GM23338 (cell line): ENCODE measurements at regions not wholly inside any gene's neighbourhood (a gene's known extent, or its start where the extent isn't known, plus 50 kb on each side); places are given as distances from the start of the nearest gene placed in this dataset.

Experiments used
- ATAC-seq: fragments of 200-7000 bp; cut with Tn5 transposase; 3 replicates; pipeline ENCODE4 v1.9.1; 2020
- DNase-seq: peaks from one replicate; pipeline ENCODE4 v3.0.0-alpha.2; 2015; ENCODE audit warnings: low spot score
- H2AFZ ChIP-seq: fragments of 200-600 bp; sonication (generic); 2 replicates; pipeline ENCODE4 v1.8.0; 2016; ENCODE audit warnings: antibody characterized with exemption, mild to moderate bottlenecking, moderate library complexity
- H3F3A ChIP-seq: fragments of 200-600 bp; sonication (generic); replicated peaks from 2 replicates; pipeline ENCODE4 v1.8.0; 2017; ENCODE audit warnings: antibody characterized with exemption, mixed run types, low read depth
- H3K27ac ChIP-seq: fragments of 200-600 bp; sonication (generic); 2 replicates; pipeline ENCODE4 v1.6.1; 2016; ENCODE audit warnings: low read depth
- H3K27me3 ChIP-seq: fragments of 200-600 bp; sonication (generic); 2 replicates; pipeline ENCODE4 v1.8.0; 2016; ENCODE audit warnings: mild to moderate bottlenecking, mixed run types, moderate library complexity; ENCODE audit not compliant: insufficient read depth
- H3K36me3 ChIP-seq: fragments of 200-600 bp; sonication (generic); 2 replicates; pipeline ENCODE4 v1.8.0; 2016; ENCODE audit warnings: mild to moderate bottlenecking; ENCODE audit not compliant: insufficient read depth
- H3K4me1 ChIP-seq: fragments of 200-600 bp; sonication (generic); 2 replicates; pipeline ENCODE4 v1.8.0; 2016; ENCODE audit warnings: mild to moderate bottlenecking, moderate library complexity; ENCODE audit not compliant: insufficient read depth
- H3K4me2 ChIP-seq: fragments of 200-600 bp; sonication (generic); 2 replicates; pipeline ENCODE4 v1.7.1; 2017; ENCODE audit warnings: mixed run types
- H3K4me3 ChIP-seq: fragments of 200-600 bp; sonication (generic); 2 replicates; pipeline ENCODE4 v1.6.1; 2016; ENCODE audit warnings: mixed run types
- H3K79me2 ChIP-seq: fragments of 200-600 bp; sonication (generic); replicated peaks from 2 replicates; pipeline ENCODE4 v1.8.0; 2017; ENCODE audit warnings: mild to moderate bottlenecking; ENCODE audit not compliant: insufficient read depth
- H3K9me2 ChIP-seq: fragments of 200-600 bp; sonication (generic); 2 replicates; pipeline ENCODE4 v1.8.0; 2017; ENCODE audit not compliant: insufficient read depth
- H4K20me1 ChIP-seq: fragments of 200-600 bp; sonication (generic); replicated peaks from 2 replicates; pipeline ENCODE4 v1.8.0; 2017; ENCODE audit warnings: mild to moderate bottlenecking; ENCODE audit not compliant: insufficient read depth
- H3K27ac Mint-ChIP-seq: 2 replicates; pipeline ENCODE4 v1.8.0; 2020; ENCODE audit warnings: inconsistent platforms, mild to moderate bottlenecking, moderate library complexity, mixed read lengths
- H3K27me3 Mint-ChIP-seq: 3 replicates; pipeline ENCODE4 v1.8.0; 2022; ENCODE audit warnings: low read depth, mild to moderate bottlenecking, moderate library complexity, mixed read lengths, inconsistent platforms; ENCODE audit not compliant: insufficient read depth, poor library complexity
- H3K36me3 Mint-ChIP-seq: 3 replicates; pipeline ENCODE4 v1.8.0; 2021; ENCODE audit warnings: low read depth, mild to moderate bottlenecking, inconsistent platforms, moderate library complexity, mixed read lengths
- H3K4me1 Mint-ChIP-seq: 3 replicates; pipeline ENCODE4 v1.8.0; 2020; ENCODE audit warnings: mild to moderate bottlenecking, inconsistent platforms, mixed read lengths
- H3K4me3 Mint-ChIP-seq: 3 replicates; pipeline ENCODE4 v1.8.0; 2021; ENCODE audit warnings: moderate library complexity, mild to moderate bottlenecking, inconsistent platforms, mixed read lengths
- H3K9me3 Mint-ChIP-seq: 3 replicates; pipeline ENCODE4 v1.8.0; 2020; ENCODE audit warnings: moderate library complexity, mild to moderate bottlenecking, inconsistent platforms, mixed read lengths
- ETS1 ChIP-seq: IDR thresholded peaks from 2 replicates; pipeline ENCODE4 v1.6.1; 2016; ENCODE audit warnings: antibody characterized with exemption
- EZH2 ChIP-seq: fragments of 200-600 bp; sonication (generic); IDR thresholded peaks from one replicate; pipeline ENCODE4 v1.8.0; 2017; ENCODE audit warnings: antibody characterized with exemption, mild to moderate bottlenecking, low read depth; ENCODE audit not compliant: unreplicated experiment
- EZH2phosphoT487 ChIP-seq: fragments of 200-600 bp; sonication (generic); IDR thresholded peaks from one replicate; pipeline ENCODE4 v1.8.1; 2018; ENCODE audit warnings: antibody characterized with exemption; ENCODE audit not compliant: unreplicated experiment
- JUNB ChIP-seq: IDR thresholded peaks from one replicate; pipeline ENCODE4 v1.6.1; 2016; ENCODE audit warnings: antibody characterized with exemption; ENCODE audit not compliant: unreplicated experiment
- NANOG ChIP-seq: IDR thresholded peaks from 2 replicates; pipeline ENCODE4 v1.6.1; 2016; ENCODE audit warnings: antibody characterized with exemption, borderline replicate concordance
- POLR2AphosphoS5 ChIP-seq: IDR thresholded peaks from 2 replicates; pipeline ENCODE4 v1.6.1; 2016; ENCODE audit warnings: antibody characterized with exemption, low read depth
- REST ChIP-seq: IDR thresholded peaks from one replicate; pipeline ENCODE4 v1.6.1; 2018; ENCODE audit warnings: antibody characterized with exemption; ENCODE audit not compliant: unreplicated experiment
- STAT1 ChIP-seq: IDR thresholded peaks from one replicate; pipeline ENCODE4 v1.6.1; 2016; ENCODE audit warnings: antibody characterized with exemption; ENCODE audit not compliant: unreplicated experiment
- ZNF114 ChIP-seq: fragments of 250-450 bp; sonication (Bioruptor Pico); IDR thresholded peaks from 2 replicates; pipeline ENCODE4 v1.5.0; 2020; ENCODE audit warnings: mild to moderate bottlenecking, moderate library complexity
- ZNF462 ChIP-seq: fragments of 250-450 bp; sonication (Bioruptor Pico); IDR thresholded peaks from 2 replicates; pipeline ENCODE4 v1.5.0; 2020; ENCODE audit warnings: mild to moderate bottlenecking, moderate library complexity

GRCh38 chr9:106557996-106558667 lies 304.8 kb upstream of the ZNF462 start:
- no peaks in the 10 kb centered on the region for H3K79me2 ChIP-seq
- no peak for ATAC-seq
- no peak for DNase-seq
- H2AFZ ChIP-seq = no peak overlapping the region
- Mint-ChIP-seq H3K4me1 (no peaks in the 10 kb centered on the region), H3K36me3 (peaks cover 6% of the 10 kb centered on the region; the same call in 2 of the 3 replicates), H3K4me3 (no peak overlapping the region), H3K9me3 (peaks cover 12% of the 10 kb centered on the region), H3K27ac (no peak overlapping the region), H3K27me3 (peaks cover 2% of the 10 kb centered on the region)
- H3F3A ChIP-seq = no peaks in the 10 kb centered on the region
- no peak overlapping the region for H3K4me3 ChIP-seq
- no peaks in the 10 kb centered on the region for H3K27me3 ChIP-seq
- no peaks in the 10 kb centered on the region for H4K20me1 ChIP-seq
- no peak overlapping the region for H3K4me2 ChIP-seq
- no peak overlapping the region for H3K27ac ChIP-seq
- no peaks in the 10 kb centered on the region for H3K4me1 ChIP-seq
- peaks cover 8% of the 10 kb centered on the region; the same call in 1 of the 2 replicates for H3K9me2 ChIP-seq
- TF ChIP-seq ZNF462 (no peak), REST (no peak), EZH2 (no peak), NANOG (no peak), POLR2AphosphoS5 (no peak), JUNB (no peak), EZH2phosphoT487 (no peak), ETS1 (no peak), STAT1 (no peak), ZNF114 (CRISPR knock-in tag) (no peak)
- H3K36me3 ChIP-seq = no peaks in the 10 kb centered on the region
